Spleen (tissue), 11 donors: ENCODE measurements at regions not wholly inside any gene's neighbourhood (a gene's known extent, or its start where the extent isn't known, plus 50 kb on each side); places are given as distances from the start of the nearest gene placed in this dataset.

Experiments
- DNase-seq: peaks from one replicate; pipeline ENCODE4 v3.0.0-alpha.2; 2020
- H3K27ac ChIP-seq, 8 donors: fragments of 200-600 bp; sonication (generic) in 7 of 8; 1 replicate in 4 of 8; 2 replicates in 4 of 8; pipeline versions ENCODE4 v1.5.0 to v1.8.0; 2016 to 2021; ENCODE audit warnings: inconsistent platforms in 4 of 8, mild to moderate bottlenecking in 4 of 8, moderate library complexity in 1 of 8
- H3K27me3 ChIP-seq, 7 donors: fragments of 200-600 bp; sonication (generic) in 6 of 7; replicated peaks in 1 of 7; 1 replicate in 4 of 7; 2 replicates in 3 of 7; pipeline versions ENCODE4 v1.5.0 to v1.8.0; 2016 to 2021; ENCODE audit warnings: inconsistent platforms in 3 of 7, mild to moderate bottlenecking in 1 of 7
- H3K36me3 ChIP-seq, 6 donors: fragments of 200-600 bp; sonication (generic) in 5 of 6; 1 replicate in 4 of 6; 2 replicates in 2 of 6; pipeline versions ENCODE4 v1.5.0 to v1.8.0; 2016 to 2021; ENCODE audit warnings: inconsistent platforms in 2 of 6
- H3K4me1 ChIP-seq, 6 donors: fragments of 200-600 bp; sonication (generic) in 5 of 6; 1 replicate in 3 of 6; 2 replicates in 3 of 6; pipeline versions ENCODE4 v1.5.0 to v1.8.0; 2016 to 2021; ENCODE audit warnings: inconsistent platforms in 3 of 6
- H3K4me3 ChIP-seq, 8 donors: fragments of 200-600 bp; sonication (generic) in 7 of 8; 1 replicate in 4 of 8; 2 replicates in 4 of 8; pipeline versions ENCODE4 v1.5.0 to v1.8.0; 2016 to 2021; ENCODE audit warnings: inconsistent platforms in 4 of 8, mild to moderate bottlenecking in 4 of 8, moderate library complexity in 2 of 8
- H3K9me3 ChIP-seq, 8 donors: fragments of 200-600 bp; sonication (generic) in 7 of 8; 1 replicate in 4 of 8; 2 replicates in 4 of 8; pipeline versions ENCODE4 v1.5.0 to v1.8.0; 2016 to 2021; ENCODE audit warnings: inconsistent platforms in 4 of 8
- POLR2A ChIP-seq, 3 donors: fragments of 450-650 bp; IDR thresholded peaks; one replicate each; pipeline ENCODE4 v1.5.1; 2017; ENCODE audit warnings: antibody characterized with exemption in 3 of 3, mild to moderate bottlenecking in 1 of 3
- POLR2AphosphoS5 ChIP-seq, 3 donors: sonication (generic); formaldehyde crosslinking; IDR thresholded peaks; one replicate each; pipeline ENCODE4 v1.5.1; 2017; ENCODE audit warnings: antibody characterized with exemption in 3 of 3
- WGBS, 5 donors: extraction: QIAGEN DNeasy Blood & Tissue Kit in 3 of 5; methylation state at CpG; one replicate each; pipeline versions ENCODE4 v1.1.5 to v1.1.7; 2013 to 2018; 5-methylcytosine and 5-hydroxymethylcytosine counted together
- intact Hi-C: fragments of 100-400 bp; cut with DNase I; formaldehyde crosslinking; loops from one replicate; pipeline ENCODE4 v1.15.0; 2023; ENCODE audit warnings: low total_unique reads
- TF ChIP-seq, protein P1 (sequence below), 11 experiments: fragments of 200-600 bp in 7 of 11; fragments of 450-650 bp in 4 of 11; sonication (generic) in 4 of 11; IDR thresholded peaks in 8 of 11; conservative IDR thresholded peaks in 3 of 11; 1 replicate in 7 of 11; 2 replicates in 4 of 11; pipeline versions ENCODE4 v1.4.0 to v1.8.0; 2016 to 2021; ENCODE audit warnings: antibody characterized with exemption in 11 of 11, inconsistent platforms in 4 of 11, mild to moderate bottlenecking in 1 of 11
- donor health status: healthy with polysubstance abuse.
- donor health status: DM: no; HTN: no; CAD: no; lungs with moderate emphysema.
- donor health status: DM: no; HTN: no; CAD: no.
- donor health status: Bipolar disorder and iron deficiency.
- donor health status: healthy.
- donor health status: DM: no; HTN: no; CAD: no.
- donor health status: DM: yes; HTN: yes; CAD: no.

DNA sequence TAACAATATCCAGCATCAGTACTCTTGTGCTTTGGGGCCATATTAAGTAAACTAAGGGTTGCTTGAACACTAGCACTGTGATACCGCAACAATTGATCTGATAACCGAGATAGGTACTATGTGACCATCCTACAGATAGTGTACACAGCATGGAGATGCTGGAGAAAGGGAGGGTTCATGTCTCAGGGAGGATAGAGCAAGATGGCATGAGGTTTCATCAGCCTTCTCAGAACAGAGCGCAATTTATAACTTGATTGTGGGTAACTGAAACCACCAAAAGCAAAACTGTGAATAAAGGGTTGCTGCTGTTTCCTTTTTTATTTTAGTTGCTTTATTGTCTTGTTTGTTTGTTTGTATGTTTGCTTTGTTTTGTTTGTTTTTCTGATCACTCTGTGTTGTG lies 1449.7 kb downstream of the PCDH7 start:
- TF ChIP-seq POLR2AphosphoS5 (IDR thresholded peaks at IDR 0.05) = no peak
- no peak for TF ChIP-seq POLR2A (IDR thresholded peaks at IDR 0.05)
- TF ChIP-seq, protein P1, sequence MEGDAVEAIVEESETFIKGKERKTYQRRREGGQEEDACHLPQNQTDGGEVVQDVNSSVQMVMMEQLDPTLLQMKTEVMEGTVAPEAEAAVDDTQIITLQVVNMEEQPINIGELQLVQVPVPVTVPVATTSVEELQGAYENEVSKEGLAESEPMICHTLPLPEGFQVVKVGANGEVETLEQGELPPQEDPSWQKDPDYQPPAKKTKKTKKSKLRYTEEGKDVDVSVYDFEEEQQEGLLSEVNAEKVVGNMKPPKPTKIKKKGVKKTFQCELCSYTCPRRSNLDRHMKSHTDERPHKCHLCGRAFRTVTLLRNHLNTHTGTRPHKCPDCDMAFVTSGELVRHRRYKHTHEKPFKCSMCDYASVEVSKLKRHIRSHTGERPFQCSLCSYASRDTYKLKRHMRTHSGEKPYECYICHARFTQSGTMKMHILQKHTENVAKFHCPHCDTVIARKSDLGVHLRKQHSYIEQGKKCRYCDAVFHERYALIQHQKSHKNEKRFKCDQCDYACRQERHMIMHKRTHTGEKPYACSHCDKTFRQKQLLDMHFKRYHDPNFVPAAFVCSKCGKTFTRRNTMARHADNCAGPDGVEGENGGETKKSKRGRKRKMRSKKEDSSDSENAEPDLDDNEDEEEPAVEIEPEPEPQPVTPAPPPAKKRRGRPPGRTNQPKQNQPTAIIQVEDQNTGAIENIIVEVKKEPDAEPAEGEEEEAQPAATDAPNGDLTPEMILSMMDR (IDR thresholded peaks at IDR 0.05 in 8 of 11, conservative IDR thresholded peaks at IDR 0.05 in 3 of 11) = no peak
- Histone ChIP-seq H3K27me3 (no peaks in the 10 kb centered on the region), H3K4me1 (no peaks in the 10 kb centered on the region), H3K9me3 (peaks cover 0 to 7% (median 0%) of the 10 kb centered on the region in 8 donors), H3K36me3 (no peaks in the 10 kb centered on the region), H3K27ac (no peak overlapping the region), H3K4me3 (no peak overlapping the region)
- DNase-seq = no peak
- intact Hi-C loops = no loop called here
- WGBS, 5 donors = 88 to 95% (median 91%) methylated on average over 3 of the region's 3 CpGs

DNA sequence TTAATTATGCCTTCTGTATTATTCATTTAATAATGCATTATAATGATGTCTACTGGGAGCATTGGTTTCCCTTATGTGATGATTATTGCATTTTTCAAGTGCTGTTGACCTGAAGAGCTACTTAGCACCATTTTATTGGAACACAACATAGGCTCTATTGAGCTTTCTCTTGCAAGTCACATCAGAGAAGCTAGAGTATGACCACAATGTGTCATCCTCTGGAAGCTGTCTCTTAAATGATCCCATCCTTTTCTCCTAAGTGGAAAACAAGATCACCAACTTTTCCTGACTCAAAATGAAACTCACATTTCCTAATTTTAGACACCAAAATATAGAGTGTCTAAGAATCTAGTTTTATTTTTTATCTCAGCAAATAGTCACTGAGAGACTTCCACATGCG lies 1451.9 kb downstream of the PCDH7 start:
- WGBS, 5 donors = 84 to 98% (median 96%) methylated on average over 1 of the region's 1 CpG
- no peaks in the 10 kb centered on the region for H3K4me1 ChIP-seq
- no peaks in the 10 kb centered on the region for H3K27me3 ChIP-seq
- no peaks in the 10 kb centered on the region for H3K36me3 ChIP-seq
- intact Hi-C loops = no loop called here
- TF ChIP-seq, protein P1 (IDR thresholded peaks at IDR 0.05 in 8 of 11, conservative IDR thresholded peaks at IDR 0.05 in 3 of 11) = no peak
- TF ChIP-seq POLR2AphosphoS5 (IDR thresholded peaks at IDR 0.05) (no peak), POLR2A (IDR thresholded peaks at IDR 0.05) (no peak)
- peaks cover 0 to 8% (median 0%) of the 10 kb centered on the region in 8 donors for H3K9me3 ChIP-seq
- H3K27ac ChIP-seq = no peak overlapping the region
- no peak overlapping the region for H3K4me3 ChIP-seq
- no peak for DNase-seq

DNA sequence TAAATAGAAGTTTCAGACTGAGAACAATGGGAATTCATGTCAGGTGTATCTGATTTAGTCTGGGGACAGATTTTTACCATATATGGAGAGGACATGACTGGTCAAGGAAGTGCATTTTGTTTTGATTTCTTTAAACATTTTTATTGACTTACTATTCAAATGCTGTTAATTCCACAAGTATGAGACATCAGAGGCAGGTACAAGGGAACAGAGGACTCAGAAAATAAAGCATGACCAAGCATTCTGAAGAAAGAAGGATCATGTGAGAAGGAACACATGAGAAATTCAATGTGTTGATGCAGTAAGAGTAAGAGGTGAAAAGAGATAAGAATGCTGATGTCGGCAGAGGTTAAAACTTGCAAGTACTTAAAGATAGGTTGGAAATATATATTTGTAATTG lies 1452.6 kb downstream of the PCDH7 start:
- intact Hi-C loops = no loop called here

DNA sequence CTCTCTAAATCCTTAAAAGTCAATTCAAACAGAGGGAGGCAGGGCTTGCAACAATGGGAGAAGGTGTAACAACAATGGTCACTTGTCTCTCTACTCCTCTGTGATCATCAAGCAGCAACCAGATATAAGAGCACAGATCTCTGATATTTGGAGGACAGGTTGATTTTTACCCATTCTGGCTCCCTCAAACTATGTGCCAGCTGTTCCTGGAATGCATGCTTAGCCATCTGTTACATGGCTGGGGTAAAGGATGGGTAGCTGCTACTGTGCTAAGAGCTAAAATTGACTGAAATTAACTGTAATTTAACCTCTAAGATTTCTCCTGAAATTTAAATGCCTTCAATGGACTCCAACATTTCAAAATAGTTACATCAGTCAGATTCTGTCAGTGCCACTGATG lies 1459.9 kb downstream of the PCDH7 start:
- no peaks in the 10 kb centered on the region for H3K27me3 ChIP-seq
- H3K4me1 ChIP-seq = no peaks in the 10 kb centered on the region
- H3K27ac ChIP-seq = no peak overlapping the region

More for the DNA sequence above, 1452.6 kb downstream of the PCDH7 start:
- no peaks in the 10 kb centered on the region for H3K27me3 ChIP-seq
- WGBS, 5 donors = 77 to 98% (median 93%) methylated on average over 1 of the region's 1 CpG
- H3K4me3 ChIP-seq = no peak overlapping the region
- no peak for DNase-seq
- H3K27ac ChIP-seq = no peak overlapping the region
- H3K4me1 ChIP-seq = no peaks in the 10 kb centered on the region
- peaks cover 0 to 8% (median 0%) of the 10 kb centered on the region in 8 donors for H3K9me3 ChIP-seq
- TF ChIP-seq, protein P1 (IDR thresholded peaks at IDR 0.05 in 8 of 11, conservative IDR thresholded peaks at IDR 0.05 in 3 of 11) = no peak
- no peak for TF ChIP-seq POLR2AphosphoS5 (IDR thresholded peaks at IDR 0.05)
- no peak for TF ChIP-seq POLR2A (IDR thresholded peaks at IDR 0.05)
- H3K36me3 ChIP-seq = no peaks in the 10 kb centered on the region

More for the DNA sequence above, 1459.9 kb downstream of the PCDH7 start:
- Histone ChIP-seq H3K4me3 (no peak overlapping the region), H3K36me3 (no peaks in the 10 kb centered on the region), H3K9me3 (peaks cover 0 to 13% (median 0%) of the 10 kb centered on the region in 8 donors)
- intact Hi-C loops = no loop called here
- DNase-seq = no peak
- TF ChIP-seq POLR2A (IDR thresholded peaks at IDR 0.05) (no peak), POLR2AphosphoS5 (IDR thresholded peaks at IDR 0.05) (no peak)
- TF ChIP-seq, protein P1 (IDR thresholded peaks at IDR 0.05 in 8 of 11, conservative IDR thresholded peaks at IDR 0.05 in 3 of 11) = no peak
